GM12873 (cell line): ENCODE measurements at regions not wholly inside any gene's neighbourhood (a gene's known extent, or its start where the extent isn't known, plus 50 kb on each side); places are given as distances from the start of the nearest gene placed in this dataset.

ENCODE experiments used
- CTCF ChIP-seq: IDR thresholded peaks from 2 replicates; pipeline ENCODE4 v1.5.1; 2012; ENCODE audit warnings: low read depth, mild to moderate bottlenecking, moderate library complexity, low read length, control low read depth; ENCODE audit not compliant: insufficient read depth; ENCODE audit errors: missing control alignments

- no peak for TF ChIP-seq CTCF
These were observed 177.1 kb downstream of the HIPK3 start for GRCh38 chr11:33434294-33434693.

GRCh38 chr11:33420959-33421566, 163.9 kb downstream of the HIPK3 start:
- no peak for TF ChIP-seq CTCF

- TF ChIP-seq CTCF, result no peak
These were observed 162.7 kb downstream of the HIPK3 start for GRCh38 chr11:33419924-33420323.

- no peak for TF ChIP-seq CTCF
These were observed 159.9 kb downstream of the HIPK3 start for GRCh38 chr11:33417121-33417520.

- TF ChIP-seq CTCF, result no peak
These were observed 156.1 kb downstream of the HIPK3 start for GRCh38 chr11:33413301-33413700.

GRCh38 chr11:33412241-33412640, 155.1 kb downstream of the HIPK3 start:
- TF ChIP-seq CTCF, result no peak

GRCh38 chr11:33411751-33412150, 154.6 kb downstream of the HIPK3 start:
- TF ChIP-seq CTCF, result no peak
